H1 (cell line): ENCODE measurements at regions not wholly inside any gene's neighbourhood (a gene's known extent, or its start where the extent isn't known, plus 50 kb on each side); places are given as distances from the start of the nearest gene placed in this dataset.
A peak's percentile ranks its signal among the peaks of the same experiment; 100 is the strongest.

Experiments used
- CTCF ChIA-PET: fragments of 300-600 bp; sonication (Branson Sonifier 250); formaldehyde crosslinking; loops from one replicate; lab custom pipeline; 2021; ENCODE audit not compliant: partially characterized antibody; lab: Charles Lee
- POLR2A ChIA-PET: fragments of 300-600 bp; sonication (Branson Sonifier 250); formaldehyde crosslinking; loops from one replicate; lab custom pipeline; 2021; ENCODE audit warnings: inconsistent platforms; ENCODE audit not compliant: partially characterized antibody; lab: Charles Lee
- DNase-seq, 2 experiments: peaks; one replicate each; pipeline versions ENCODE4 v3.0.0 to v3.0.0-alpha.2; 2010 to 2022; ENCODE audit warnings: low spot score in 2 of 2, low read depth in 1 of 2, mixed read lengths in 1 of 2
- FAIRE-seq: peaks from 2 replicates; lab custom pipeline; 2011; peaks lifted over from hg19 to GRCh38; lab: Jason Lieb, UNC
- H2AFZ ChIP-seq: 2 replicates; pipeline ENCODE4 v1.8.1; 2012; ENCODE audit warnings: low read length, inconsistent platforms
- H2AK5ac ChIP-seq: 2 replicates; pipeline ENCODE4 v1.6.1; 2013; ENCODE audit warnings: low read depth, low read length
- H2BK120ac ChIP-seq: replicated peaks from 2 replicates; pipeline ENCODE3; 2013; ENCODE audit warnings: low read depth, low read length, inconsistent platforms
- H2BK12ac ChIP-seq: 2 replicates; pipeline ENCODE4 v1.6.1; 2013; ENCODE audit warnings: low read depth, low read length
- H2BK15ac ChIP-seq: 2 replicates; pipeline ENCODE4 v1.6.1; 2013; ENCODE audit warnings: low read length
- H2BK20ac ChIP-seq: 2 replicates; pipeline ENCODE4 v1.6.1; 2013; ENCODE audit warnings: low read length
- H2BK5ac ChIP-seq: 2 replicates; pipeline ENCODE4 v1.6.1; 2013; ENCODE audit warnings: low read depth, low read length
- H3K14ac ChIP-seq: 2 replicates; pipeline ENCODE4 v1.6.1; 2013; ENCODE audit warnings: inconsistent platforms; ENCODE audit not compliant: insufficient read length
- H3K18ac ChIP-seq: 2 replicates; pipeline ENCODE4 v1.6.1; 2013; ENCODE audit warnings: low read length; ENCODE audit errors: extremely low read depth
- H3K23ac ChIP-seq: 2 replicates; pipeline ENCODE4 v1.6.1; 2013; ENCODE audit warnings: inconsistent platforms; ENCODE audit not compliant: insufficient read length
- H3K23me2 ChIP-seq: 2 replicates; pipeline ENCODE4 v1.6.1; 2013; ENCODE audit warnings: low read depth, low read length
- H3K27ac ChIP-seq: 2 replicates; pipeline ENCODE4 v1.6.1; 2011; ENCODE audit warnings: low read depth, low read length, inconsistent platforms
- H3K27me3 ChIP-seq, 4 experiments: replicated peaks in 1 of 4; 1 replicate in 1 of 4; 2 replicates in 3 of 4; pipeline versions ENCODE4 v1.6.1 to v1.8.1; 2011 to 2013; ENCODE audit warnings: low read length in 3 of 4, mild to moderate bottlenecking in 3 of 4, inconsistent platforms in 2 of 4, mixed read lengths in 2 of 4, moderate library complexity in 1 of 4; ENCODE audit not compliant: control insufficient read depth in 3 of 4, insufficient read depth in 3 of 4; ENCODE audit errors: extremely low read depth in 1 of 4
- H3K36me3 ChIP-seq, 4 experiments: 2 replicates each; pipeline versions ENCODE4 v1.6.1 to v1.8.1; 2011 to 2013; ENCODE audit warnings: mild to moderate bottlenecking in 4 of 4, low read length in 3 of 4, moderate library complexity in 2 of 4, control low read depth in 1 of 4, inconsistent platforms in 1 of 4; ENCODE audit not compliant: insufficient read depth in 4 of 4, control insufficient read depth in 2 of 4
- H3K4ac ChIP-seq: replicated peaks from 2 replicates; pipeline ENCODE3; 2013; ENCODE audit warnings: low read length, low read depth, mixed read lengths, inconsistent platforms; ENCODE audit not compliant: insufficient read length
- H3K4me1 ChIP-seq, 4 experiments: replicated peaks in 1 of 4; 1 replicate in 1 of 4; 2 replicates in 3 of 4; pipeline versions ENCODE4 v1.6.1 to v1.8.1; 2011 to 2013; ENCODE audit warnings: low read length in 3 of 4, inconsistent platforms in 2 of 4, mixed read lengths in 1 of 4; ENCODE audit not compliant: insufficient read depth in 4 of 4, control insufficient read depth in 3 of 4
- H3K4me2 ChIP-seq, 2 experiments: 2 replicates each; pipeline versions ENCODE4 v1.6.1 to v1.8.1; 2011 to 2013; ENCODE audit warnings: low read depth in 2 of 2, low read length in 2 of 2, control low read depth in 1 of 2, inconsistent platforms in 1 of 2, mild to moderate bottlenecking in 1 of 2; ENCODE audit not compliant: insufficient read depth in 1 of 2
- H3K4me3 ChIP-seq, 4 experiments: fragments of 200-600, 300-600 bp in 1 of 4; sonication (generic), shearing (Covaris generic), sonication (Bioruptor Twin) in 1 of 4; 2 replicates each; pipeline versions ENCODE4 v1.5.1 to v1.8.1; 2011 to 2016; ENCODE audit warnings: low read length in 4 of 4, low read depth in 3 of 4, control low read depth in 2 of 4, inconsistent platforms in 2 of 4, mild to moderate bottlenecking in 2 of 4, mixed read lengths in 1 of 4, moderate library complexity in 1 of 4; ENCODE audit not compliant: insufficient read depth in 2 of 4; ENCODE audit errors: extremely low read depth in 1 of 4
- H3K56ac ChIP-seq: replicated peaks from 2 replicates; pipeline ENCODE3; 2013; ENCODE audit warnings: low read depth, mild to moderate bottlenecking, mixed read lengths, low read length, inconsistent platforms; ENCODE audit not compliant: insufficient read length
- H3K79me1 ChIP-seq: 2 replicates; pipeline ENCODE4 v1.6.1; 2013; ENCODE audit warnings: low read depth, low read length, control low read depth
- H3K79me2 ChIP-seq, 2 experiments: 2 replicates each; pipeline versions ENCODE4 v1.6.1 to v1.8.1; 2012 to 2013; ENCODE audit warnings: low read length in 2 of 2, mild to moderate bottlenecking in 2 of 2, inconsistent platforms in 1 of 2; ENCODE audit not compliant: insufficient read depth in 2 of 2, control insufficient read depth in 1 of 2
- H3K9ac ChIP-seq, 4 experiments: replicated peaks in 1 of 4; 1 replicate in 1 of 4; 2 replicates in 3 of 4; pipeline versions ENCODE4 v1.6.1 to v1.8.1; 2011 to 2013; ENCODE audit warnings: low read depth in 3 of 4, low read length in 3 of 4, control low read depth in 2 of 4, mild to moderate bottlenecking in 2 of 4, moderate library complexity in 2 of 4, inconsistent platforms in 1 of 4; ENCODE audit errors: extremely low read depth in 1 of 4
- H3K9me3 ChIP-seq, 2 experiments: 2 replicates each; pipeline versions ENCODE4 v1.6.1 to v1.8.1; 2012 to 2013; ENCODE audit warnings: mild to moderate bottlenecking in 2 of 2, moderate library complexity in 2 of 2, control low read depth in 1 of 2, inconsistent platforms in 1 of 2, low read depth in 1 of 2, low read length in 1 of 2, mixed read lengths in 1 of 2; ENCODE audit not compliant: insufficient read depth in 2 of 2
- H4K20me1 ChIP-seq, 2 experiments: replicated peaks in 1 of 2; 2 replicates each; pipeline versions ENCODE3 to v1.8.1; 2011 to 2013; ENCODE audit warnings: inconsistent platforms in 2 of 2, low read length in 2 of 2, mild to moderate bottlenecking in 1 of 2; ENCODE audit not compliant: insufficient read depth in 2 of 2, control insufficient read depth in 1 of 2
- H4K5ac ChIP-seq: 2 replicates; pipeline ENCODE4 v1.6.1; 2013; ENCODE audit warnings: low read length, low read depth, mixed read lengths, inconsistent platforms; ENCODE audit not compliant: insufficient read length
- H4K8ac ChIP-seq: 2 replicates; pipeline ENCODE4 v1.8.0; 2013; ENCODE audit warnings: mild to moderate bottlenecking, moderate library complexity, low read length, inconsistent platforms; ENCODE audit not compliant: insufficient read depth; ENCODE audit errors: extremely low read depth
- H4K91ac ChIP-seq: replicated peaks from 2 replicates; pipeline ENCODE3; 2013; ENCODE audit warnings: low read length, mixed read lengths, inconsistent platforms; ENCODE audit not compliant: insufficient read length
- WGBS, 2 experiments: shearing (Covaris generic) in 1 of 2; methylation state at CpG; one replicate each; pipeline versions ENCODE4 v1.1.6 to v1.1.7; 2013 to 2015; ENCODE audit warnings: low lambda C conversion rate in 2 of 2, mixed read lengths in 2 of 2, inconsistent platforms in 1 of 2, low coverage in 1 of 2, missing lambda C conversion rate in 1 of 2; ENCODE audit not compliant: insufficient replicate concordance in 2 of 2, insufficient coverage in 1 of 2, insufficient read length in 1 of 2; ENCODE audit errors: extremely low coverage in 1 of 2, missing lambda C conversion rate in 1 of 2; 5-methylcytosine and 5-hydroxymethylcytosine counted together
- TF ChIP-seq, protein P1 (sequence below): fragments of 300-600 bp; sonication (generic); IDR thresholded peaks from 2 replicates; pipeline ENCODE4 v1.7.1; 2012; ENCODE audit warnings: low read length, moderate library complexity, mild to moderate bottlenecking, inconsistent platforms; ENCODE audit not compliant: insufficient replicate concordance

DNA sequence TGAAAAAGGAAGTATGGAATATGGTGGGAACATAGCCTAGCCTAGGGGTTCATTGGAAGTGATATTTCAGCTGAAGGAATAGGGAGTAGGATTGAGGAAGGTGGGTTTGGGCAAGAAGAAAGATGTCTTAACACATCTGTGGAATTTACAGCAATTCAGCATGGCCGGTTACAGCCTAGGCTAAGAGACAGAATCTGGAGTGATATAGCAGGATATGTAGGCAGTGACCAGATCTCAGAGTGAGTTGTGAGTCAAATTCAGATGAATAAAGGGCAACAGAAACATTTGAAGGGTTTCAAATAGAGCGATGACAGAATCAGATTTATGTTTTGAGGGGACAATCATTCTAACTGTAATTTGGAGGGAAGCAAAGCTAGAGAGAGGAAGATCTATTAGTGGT, 199.0 kb upstream of the PRPS1L1 start:
- Histone ChIP-seq H2AK5ac (no peak overlapping the region), H3K4ac (no peak overlapping the region), H2BK5ac (no peak overlapping the region), H3K56ac (no peak overlapping the region), H4K20me1 (no peaks in the 10 kb centered on the region), H3K23me2 (no peaks in the 10 kb centered on the region), H2BK15ac (no peak overlapping the region), H2BK12ac (no peak overlapping the region), H2BK120ac (no peak overlapping the region), H3K36me3 (no peaks in the 10 kb centered on the region), H3K18ac (no peak overlapping the region), H4K91ac (no peak overlapping the region), H3K9me3 (no peaks in the 10 kb centered on the region; a peak in 1 of 4 replicates), H3K4me1 (no peaks in the 10 kb centered on the region), H2BK20ac (no peak overlapping the region), H3K4me3 (no peak overlapping the region), H3K79me1 (no peaks in the 10 kb centered on the region), H3K4me2 (no peak overlapping the region), H3K23ac (no peak overlapping the region), H3K79me2 (no peaks in the 10 kb centered on the region), H2AFZ (0 out of 2 replicates have a peak overlapping the region, but pooled peaks have one; percentile 42), H3K27ac (no peak overlapping the region), H3K14ac (no peak overlapping the region), H3K27me3 (no peaks in the 10 kb centered on the region), H4K8ac (no peak overlapping the region), H3K9ac (no peak overlapping the region), H4K5ac (no peak overlapping the region)
- FAIRE-seq (no peak), DNase-seq (no peak)
- 80% methylated on average over 2 of the region's 2 CpGs; no CpG with 5 or more reads in 1 of the 2 experiments for WGBS, 2 experiments
- ChIA-PET CTCF (interaction anchor here (0.6 kb wide), 1 partner anchor 122 kb away, joined by 3 read pairs; no protein-coding TSS in a partner anchor), POLR2A (no interaction called here)
- TF ChIP-seq, protein P1, sequence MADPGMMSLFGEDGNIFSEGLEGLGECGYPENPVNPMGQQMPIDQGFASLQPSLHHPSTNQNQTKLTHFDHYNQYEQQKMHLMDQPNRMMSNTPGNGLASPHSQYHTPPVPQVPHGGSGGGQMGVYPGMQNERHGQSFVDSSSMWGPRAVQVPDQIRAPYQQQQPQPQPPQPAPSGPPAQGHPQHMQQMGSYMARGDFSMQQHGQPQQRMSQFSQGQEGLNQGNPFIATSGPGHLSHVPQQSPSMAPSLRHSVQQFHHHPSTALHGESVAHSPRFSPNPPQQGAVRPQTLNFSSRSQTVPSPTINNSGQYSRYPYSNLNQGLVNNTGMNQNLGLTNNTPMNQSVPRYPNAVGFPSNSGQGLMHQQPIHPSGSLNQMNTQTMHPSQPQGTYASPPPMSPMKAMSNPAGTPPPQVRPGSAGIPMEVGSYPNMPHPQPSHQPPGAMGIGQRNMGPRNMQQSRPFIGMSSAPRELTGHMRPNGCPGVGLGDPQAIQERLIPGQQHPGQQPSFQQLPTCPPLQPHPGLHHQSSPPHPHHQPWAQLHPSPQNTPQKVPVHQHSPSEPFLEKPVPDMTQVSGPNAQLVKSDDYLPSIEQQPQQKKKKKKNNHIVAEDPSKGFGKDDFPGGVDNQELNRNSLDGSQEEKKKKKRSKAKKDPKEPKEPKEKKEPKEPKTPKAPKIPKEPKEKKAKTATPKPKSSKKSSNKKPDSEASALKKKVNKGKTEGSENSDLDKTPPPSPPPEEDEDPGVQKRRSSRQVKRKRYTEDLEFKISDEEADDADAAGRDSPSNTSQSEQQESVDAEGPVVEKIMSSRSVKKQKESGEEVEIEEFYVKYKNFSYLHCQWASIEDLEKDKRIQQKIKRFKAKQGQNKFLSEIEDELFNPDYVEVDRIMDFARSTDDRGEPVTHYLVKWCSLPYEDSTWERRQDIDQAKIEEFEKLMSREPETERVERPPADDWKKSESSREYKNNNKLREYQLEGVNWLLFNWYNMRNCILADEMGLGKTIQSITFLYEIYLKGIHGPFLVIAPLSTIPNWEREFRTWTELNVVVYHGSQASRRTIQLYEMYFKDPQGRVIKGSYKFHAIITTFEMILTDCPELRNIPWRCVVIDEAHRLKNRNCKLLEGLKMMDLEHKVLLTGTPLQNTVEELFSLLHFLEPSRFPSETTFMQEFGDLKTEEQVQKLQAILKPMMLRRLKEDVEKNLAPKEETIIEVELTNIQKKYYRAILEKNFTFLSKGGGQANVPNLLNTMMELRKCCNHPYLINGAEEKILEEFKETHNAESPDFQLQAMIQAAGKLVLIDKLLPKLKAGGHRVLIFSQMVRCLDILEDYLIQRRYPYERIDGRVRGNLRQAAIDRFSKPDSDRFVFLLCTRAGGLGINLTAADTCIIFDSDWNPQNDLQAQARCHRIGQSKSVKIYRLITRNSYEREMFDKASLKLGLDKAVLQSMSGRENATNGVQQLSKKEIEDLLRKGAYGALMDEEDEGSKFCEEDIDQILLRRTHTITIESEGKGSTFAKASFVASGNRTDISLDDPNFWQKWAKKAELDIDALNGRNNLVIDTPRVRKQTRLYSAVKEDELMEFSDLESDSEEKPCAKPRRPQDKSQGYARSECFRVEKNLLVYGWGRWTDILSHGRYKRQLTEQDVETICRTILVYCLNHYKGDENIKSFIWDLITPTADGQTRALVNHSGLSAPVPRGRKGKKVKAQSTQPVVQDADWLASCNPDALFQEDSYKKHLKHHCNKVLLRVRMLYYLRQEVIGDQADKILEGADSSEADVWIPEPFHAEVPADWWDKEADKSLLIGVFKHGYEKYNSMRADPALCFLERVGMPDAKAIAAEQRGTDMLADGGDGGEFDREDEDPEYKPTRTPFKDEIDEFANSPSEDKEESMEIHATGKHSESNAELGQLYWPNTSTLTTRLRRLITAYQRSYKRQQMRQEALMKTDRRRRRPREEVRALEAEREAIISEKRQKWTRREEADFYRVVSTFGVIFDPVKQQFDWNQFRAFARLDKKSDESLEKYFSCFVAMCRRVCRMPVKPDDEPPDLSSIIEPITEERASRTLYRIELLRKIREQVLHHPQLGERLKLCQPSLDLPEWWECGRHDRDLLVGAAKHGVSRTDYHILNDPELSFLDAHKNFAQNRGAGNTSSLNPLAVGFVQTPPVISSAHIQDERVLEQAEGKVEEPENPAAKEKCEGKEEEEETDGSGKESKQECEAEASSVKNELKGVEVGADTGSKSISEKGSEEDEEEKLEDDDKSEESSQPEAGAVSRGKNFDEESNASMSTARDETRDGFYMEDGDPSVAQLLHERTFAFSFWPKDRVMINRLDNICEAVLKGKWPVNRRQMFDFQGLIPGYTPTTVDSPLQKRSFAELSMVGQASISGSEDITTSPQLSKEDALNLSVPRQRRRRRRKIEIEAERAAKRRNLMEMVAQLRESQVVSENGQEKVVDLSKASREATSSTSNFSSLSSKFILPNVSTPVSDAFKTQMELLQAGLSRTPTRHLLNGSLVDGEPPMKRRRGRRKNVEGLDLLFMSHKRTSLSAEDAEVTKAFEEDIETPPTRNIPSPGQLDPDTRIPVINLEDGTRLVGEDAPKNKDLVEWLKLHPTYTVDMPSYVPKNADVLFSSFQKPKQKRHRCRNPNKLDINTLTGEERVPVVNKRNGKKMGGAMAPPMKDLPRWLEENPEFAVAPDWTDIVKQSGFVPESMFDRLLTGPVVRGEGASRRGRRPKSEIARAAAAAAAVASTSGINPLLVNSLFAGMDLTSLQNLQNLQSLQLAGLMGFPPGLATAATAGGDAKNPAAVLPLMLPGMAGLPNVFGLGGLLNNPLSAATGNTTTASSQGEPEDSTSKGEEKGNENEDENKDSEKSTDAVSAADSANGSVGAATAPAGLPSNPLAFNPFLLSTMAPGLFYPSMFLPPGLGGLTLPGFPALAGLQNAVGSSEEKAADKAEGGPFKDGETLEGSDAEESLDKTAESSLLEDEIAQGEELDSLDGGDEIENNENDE, result no peak
